HG02623 (cell line): ENCODE measurements at regions not wholly inside any gene's neighbourhood (a gene's known extent, or its start where the extent isn't known, plus 50 kb on each side); places are given as distances from the start of the nearest gene placed in this dataset.
"Not testable (repeated sequence)": the region's sequence is repeated elsewhere in the genome, so short reads cannot be mapped to it uniquely, and the experiment has no call there.

Experiments used
- ATAC-seq: cut with Tn5 transposase; IDR thresholded peaks from one replicate; pipeline ENCODE4 v1.9.1; 2021; ENCODE audit warnings: moderate library complexity; ENCODE audit not compliant: unreplicated experiment

GRCh38 chr3:635393-635792 is 438.8 kb downstream of the CHL1 start:
- ATAC-seq, result no peak

GRCh38 chr3:643376-643775 is 446.8 kb downstream of the CHL1 start:
- no peak for ATAC-seq

- no peak for ATAC-seq
Measured at GRCh38 chr3:655824-656223, 437.0 kb upstream of the CNTN6 start.

GRCh38 chr3:661356-661755 is 431.5 kb upstream of the CNTN6 start:
- ATAC-seq, result no peak

GRCh38 chr3:674116-674515 is 418.7 kb upstream of the CNTN6 start:
- ATAC-seq, result no peak

GRCh38 chr3:675846-676245 is 417.0 kb upstream of the CNTN6 start:
- ATAC-seq, result no peak

- ATAC-seq, result no peak
Measured at GRCh38 chr3:683770-684169, 409.1 kb upstream of the CNTN6 start.

GRCh38 chr3:690770-691169 is 402.1 kb upstream of the CNTN6 start:
- ATAC-seq, result no peak

- no peak for ATAC-seq
Measured at GRCh38 chr3:700514-700913, 392.3 kb upstream of the CNTN6 start.

- ATAC-seq, result no peak
Measured at GRCh38 chr3:707041-707440, 385.8 kb upstream of the CNTN6 start.

- ATAC-seq, result no peak
Measured at GRCh38 chr3:713006-713621, 379.7 kb upstream of the CNTN6 start.

- ATAC-seq, result no peak
Measured at GRCh38 chr3:713947-714620, 378.7 kb upstream of the CNTN6 start.

- no peak for ATAC-seq
Measured at GRCh38 chr3:721086-721485, 371.7 kb upstream of the CNTN6 start.

GRCh38 chr3:732326-732928 is 360.4 kb upstream of the CNTN6 start:
- ATAC-seq, result no peak

- ATAC-seq, result no peak
Measured at GRCh38 chr3:733313-733712, 359.5 kb upstream of the CNTN6 start.

- ATAC-seq, result no peak
Measured at GRCh38 chr3:757711-758110, 335.1 kb upstream of the CNTN6 start.

GRCh38 chr3:759106-759505 is 333.7 kb upstream of the CNTN6 start:
- no peak for ATAC-seq

- ATAC-seq, result not testable (repeated sequence)
Measured at GRCh38 chr3:773433-773832, 319.4 kb upstream of the CNTN6 start.

- ATAC-seq, result no peak
Measured at GRCh38 chr3:775178-775880, 317.5 kb upstream of the CNTN6 start.

- ATAC-seq, result no peak
Measured at GRCh38 chr3:780505-780904, 312.3 kb upstream of the CNTN6 start.

- ATAC-seq, result no peak
Measured at GRCh38 chr3:791442-791841, 301.4 kb upstream of the CNTN6 start.

- no peak for ATAC-seq
Measured at GRCh38 chr3:792630-793029, 300.2 kb upstream of the CNTN6 start.
